Astrocyte (in vitro differentiated cells and primary cell): ENCODE measurements at regions not wholly inside any gene's neighbourhood (a gene's known extent, or its start where the extent isn't known, plus 50 kb on each side); places are given as distances from the start of the nearest gene placed in this dataset.
A peak's percentile ranks its signal among the peaks of the same experiment; 100 is the strongest.
"Not testable (repeated sequence)": the region's sequence is repeated elsewhere in the genome, so short reads cannot be mapped to it uniquely, and the experiment has no call there.

ENCODE experiments used
- DNase-seq: peaks from one replicate; pipeline ENCODE4 v3.0.0-alpha.2; 2010; ENCODE audit warnings: low read depth
- FAIRE-seq: peaks from 2 replicates; lab custom pipeline; 2011; peaks lifted over from hg19 to GRCh38; lab: Jason Lieb, UNC
- H2AFZ ChIP-seq: 2 replicates; pipeline ENCODE4 v1.6.0; 2012; ENCODE audit warnings: low read depth, low read length, inconsistent platforms
- H3K27ac ChIP-seq: 2 replicates; pipeline ENCODE4 v1.5.1; 2011; ENCODE audit warnings: low read depth, low read length, inconsistent platforms
- H3K27me3 ChIP-seq: 2 replicates; pipeline ENCODE4 v1.6.0; 2011; ENCODE audit warnings: low read length, inconsistent platforms; ENCODE audit not compliant: insufficient read depth
- H3K36me3 ChIP-seq: 2 replicates; pipeline ENCODE4 v1.5.1; 2011; ENCODE audit warnings: low read length, inconsistent platforms; ENCODE audit not compliant: insufficient read depth
- H3K4me1 ChIP-seq: 2 replicates; pipeline ENCODE4 v1.5.1; 2011; ENCODE audit warnings: low read length, inconsistent platforms; ENCODE audit not compliant: insufficient read depth
- H3K4me2 ChIP-seq: 2 replicates; pipeline ENCODE4 v1.6.0; 2012; ENCODE audit warnings: low read length, inconsistent platforms
- H3K4me3 ChIP-seq: 2 replicates; pipeline ENCODE4 v1.5.1; 2011; ENCODE audit warnings: low read depth, mild to moderate bottlenecking, low read length, inconsistent platforms; ENCODE audit not compliant: insufficient read depth
- H3K79me2 ChIP-seq: 2 replicates; pipeline ENCODE4 v1.6.0; 2012; ENCODE audit warnings: mild to moderate bottlenecking, low read length, inconsistent platforms; ENCODE audit not compliant: insufficient read depth
- H3K9ac ChIP-seq: 2 replicates; pipeline ENCODE4 v1.6.0; 2012; ENCODE audit warnings: mild to moderate bottlenecking, low read length, inconsistent platforms
- H3K9me3 ChIP-seq: 2 replicates; pipeline ENCODE4 v1.5.1; 2012; ENCODE audit warnings: low read depth, mild to moderate bottlenecking, low read length, inconsistent platforms; ENCODE audit not compliant: insufficient read depth
- H4K20me1 ChIP-seq: 2 replicates; pipeline ENCODE4 v1.6.0; 2012; ENCODE audit warnings: low read length, inconsistent platforms; ENCODE audit not compliant: insufficient read depth
- H3K27ac Mint-ChIP-seq: one replicate; pipeline ENCODE4 v1.8.0; 2021; ENCODE audit warnings: mild to moderate bottlenecking, mixed read lengths; ENCODE audit not compliant: unreplicated experiment
- H3K27me3 Mint-ChIP-seq: one replicate; pipeline ENCODE4 v1.8.0; 2021; ENCODE audit warnings: low read depth, mixed read lengths; ENCODE audit not compliant: unreplicated experiment
- H3K36me3 Mint-ChIP-seq: one replicate; pipeline ENCODE4 v1.8.0; 2021; ENCODE audit warnings: low read depth, mixed read lengths; ENCODE audit not compliant: unreplicated experiment
- H3K4me1 Mint-ChIP-seq: one replicate; pipeline ENCODE4 v1.8.0; 2021; ENCODE audit warnings: low read depth, mixed read lengths; ENCODE audit not compliant: unreplicated experiment
- H3K4me3 Mint-ChIP-seq: one replicate; pipeline ENCODE4 v1.8.0; 2021; ENCODE audit warnings: mild to moderate bottlenecking, moderate library complexity, mixed read lengths; ENCODE audit not compliant: unreplicated experiment
- H3K9me3 Mint-ChIP-seq: one replicate; pipeline ENCODE4 v1.8.0; 2021; ENCODE audit warnings: mild to moderate bottlenecking, mixed read lengths; ENCODE audit not compliant: unreplicated experiment
- EZH2 ChIP-seq: IDR thresholded peaks from 2 replicates; pipeline ENCODE4 v1.6.1; 2012; ENCODE audit warnings: mild to moderate bottlenecking, low read length, inconsistent platforms; ENCODE audit not compliant: insufficient read depth
- TF ChIP-seq, protein P1 (sequence below): IDR thresholded peaks from 2 replicates; pipeline ENCODE4 v1.5.1; 2011; ENCODE audit warnings: low read depth, mild to moderate bottlenecking, inconsistent platforms, low read length, moderate library complexity; ENCODE audit not compliant: insufficient read depth

- H3K4me1 Mint-ChIP-seq, H2AFZ ChIP-seq, H3K79me2 ChIP-seq, H3K4me2 ChIP-seq, H3K27me3 ChIP-seq, H3K9me3 ChIP-seq, H3K27ac Mint-ChIP-seq, H3K36me3 Mint-ChIP-seq, H3K4me1 ChIP-seq, H3K27ac ChIP-seq, H4K20me1 ChIP-seq, H3K9ac ChIP-seq, H3K4me3 ChIP-seq, FAIRE-seq, DNase-seq, H3K36me3 ChIP-seq, H3K4me3 Mint-ChIP-seq: not testable (repeated sequence)
- H3K27me3 Mint-ChIP-seq: peaks cover 17% of the 10 kb centered on the region
- peaks cover 10% of the 10 kb centered on the region for H3K9me3 Mint-ChIP-seq
Measured at GRCh38 chr6:71007298-71007697, 50.4 kb upstream of the B3GAT2 start.

- Histone ChIP-seq H3K27me3 (peaks cover 6% of the 10 kb centered on the region), H2AFZ (no peak overlapping the region), H3K4me2 (no peak overlapping the region), H3K4me3 (no peak overlapping the region), H3K4me1 (no peaks in the 10 kb centered on the region), H3K9me3 (no peaks in the 10 kb centered on the region), H4K20me1 (no peaks in the 10 kb centered on the region), H3K27ac (no peak overlapping the region), H3K9ac (no peak overlapping the region), H3K36me3 (no peaks in the 10 kb centered on the region), H3K79me2 (no peaks in the 10 kb centered on the region)
- Mint-ChIP-seq H3K27me3 (peaks cover 23% of the 10 kb centered on the region), H3K9me3 (no peaks in the 10 kb centered on the region), H3K27ac (no peak overlapping the region), H3K4me3 (no peak overlapping the region), H3K4me1 (no peaks in the 10 kb centered on the region), H3K36me3 (no peaks in the 10 kb centered on the region)
- TF ChIP-seq EZH2: no peak
- TF ChIP-seq, protein P1, sequence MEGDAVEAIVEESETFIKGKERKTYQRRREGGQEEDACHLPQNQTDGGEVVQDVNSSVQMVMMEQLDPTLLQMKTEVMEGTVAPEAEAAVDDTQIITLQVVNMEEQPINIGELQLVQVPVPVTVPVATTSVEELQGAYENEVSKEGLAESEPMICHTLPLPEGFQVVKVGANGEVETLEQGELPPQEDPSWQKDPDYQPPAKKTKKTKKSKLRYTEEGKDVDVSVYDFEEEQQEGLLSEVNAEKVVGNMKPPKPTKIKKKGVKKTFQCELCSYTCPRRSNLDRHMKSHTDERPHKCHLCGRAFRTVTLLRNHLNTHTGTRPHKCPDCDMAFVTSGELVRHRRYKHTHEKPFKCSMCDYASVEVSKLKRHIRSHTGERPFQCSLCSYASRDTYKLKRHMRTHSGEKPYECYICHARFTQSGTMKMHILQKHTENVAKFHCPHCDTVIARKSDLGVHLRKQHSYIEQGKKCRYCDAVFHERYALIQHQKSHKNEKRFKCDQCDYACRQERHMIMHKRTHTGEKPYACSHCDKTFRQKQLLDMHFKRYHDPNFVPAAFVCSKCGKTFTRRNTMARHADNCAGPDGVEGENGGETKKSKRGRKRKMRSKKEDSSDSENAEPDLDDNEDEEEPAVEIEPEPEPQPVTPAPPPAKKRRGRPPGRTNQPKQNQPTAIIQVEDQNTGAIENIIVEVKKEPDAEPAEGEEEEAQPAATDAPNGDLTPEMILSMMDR: no peak
- FAIRE-seq (no peak), DNase-seq (no peak)
Measured at GRCh38 chr6:71011871-71012371, 55.1 kb upstream of the B3GAT2 start.

DNA sequence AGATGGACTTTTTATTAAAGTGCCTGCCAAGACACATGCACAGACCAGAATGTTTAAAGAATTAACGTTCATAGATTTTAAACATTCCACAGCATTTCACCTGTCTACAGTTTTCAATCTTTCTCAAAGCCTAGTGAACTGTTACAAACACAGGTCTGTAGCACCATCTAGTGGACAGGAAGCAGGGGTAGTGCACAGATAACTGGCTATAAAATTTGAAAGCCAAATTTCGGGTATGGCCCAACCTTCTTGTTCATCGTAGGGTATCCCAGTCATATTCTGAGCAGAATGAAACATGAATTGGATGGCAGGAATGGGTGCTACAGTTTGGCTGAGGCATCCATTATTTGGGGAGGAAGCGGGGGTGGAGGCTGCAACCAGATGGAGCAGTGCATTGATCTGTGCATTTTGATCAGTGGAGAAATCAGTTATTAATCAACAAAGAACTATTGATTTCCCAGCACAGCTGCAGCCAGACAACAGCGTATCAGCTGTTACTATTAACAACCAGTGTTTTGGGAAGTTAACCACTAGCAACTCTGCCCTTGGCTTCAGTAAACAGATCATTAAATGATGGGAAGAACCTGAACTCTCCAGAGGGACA lies 56.1 kb upstream of the B3GAT2 start:
- Histone ChIP-seq H3K9me3 (no peaks in the 10 kb centered on the region), H3K4me2 (no peak overlapping the region), H3K79me2 (no peaks in the 10 kb centered on the region), H4K20me1 (no peaks in the 10 kb centered on the region), H3K9ac (no peak overlapping the region), H3K27me3 (peaks cover 6% of the 10 kb centered on the region), H3K4me3 (no peak overlapping the region), H2AFZ (no peak overlapping the region), H3K36me3 (no peaks in the 10 kb centered on the region), H3K27ac (no peak overlapping the region), H3K4me1 (no peaks in the 10 kb centered on the region)
- FAIRE-seq (peak; percentile 64), DNase-seq (peak; percentile 26)
- H3K36me3 Mint-ChIP-seq: no peaks in the 10 kb centered on the region
- no peak overlapping the region for H3K4me3 Mint-ChIP-seq
- no peaks in the 10 kb centered on the region for H3K9me3 Mint-ChIP-seq
- no peaks in the 10 kb centered on the region for H3K4me1 Mint-ChIP-seq
- TF ChIP-seq, protein P1: peak; percentile 92
- TF ChIP-seq EZH2: no peak
- no peak overlapping the region for H3K27ac Mint-ChIP-seq
- peaks cover 23% of the 10 kb centered on the region for H3K27me3 Mint-ChIP-seq
